ENCODE measurements at regions not wholly inside any gene's neighbourhood (a gene's known extent, or its start where the extent isn't known, plus 50 kb on each side); places are given as distances from the start of the nearest gene placed in this dataset.

DNA sequence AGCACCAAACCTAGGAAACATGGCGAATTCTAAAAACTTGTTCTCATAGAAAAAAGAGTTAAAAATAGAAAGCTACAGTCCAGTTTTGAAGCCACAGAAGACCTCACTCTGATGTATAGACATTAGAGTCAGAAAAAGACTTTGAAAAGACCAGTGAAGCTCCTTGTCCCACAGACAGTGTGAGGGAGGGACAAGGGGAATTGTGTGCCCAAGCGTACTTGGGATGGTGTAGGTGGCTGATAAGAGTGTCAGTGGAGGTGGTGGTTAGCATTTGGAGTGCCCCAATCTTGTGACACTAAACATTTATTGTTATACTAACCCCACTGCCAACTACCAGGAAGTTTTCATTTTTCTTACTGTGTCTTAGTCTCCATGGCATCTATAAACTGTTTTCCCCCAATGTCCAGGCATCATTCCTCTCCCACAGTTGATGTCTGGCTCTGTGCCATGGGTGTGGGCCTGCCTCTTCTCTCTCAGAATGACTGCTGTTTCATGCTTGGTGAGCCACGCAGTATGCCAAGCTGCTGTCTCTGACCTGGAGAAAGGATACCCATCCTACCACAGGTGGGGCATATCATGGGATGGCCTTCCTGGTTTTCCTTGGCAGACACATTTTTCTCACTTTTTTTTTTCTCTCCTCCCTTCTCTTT is 161.4 kb downstream of the RPIA start:
- TF ChIP-seq, protein P1, sequence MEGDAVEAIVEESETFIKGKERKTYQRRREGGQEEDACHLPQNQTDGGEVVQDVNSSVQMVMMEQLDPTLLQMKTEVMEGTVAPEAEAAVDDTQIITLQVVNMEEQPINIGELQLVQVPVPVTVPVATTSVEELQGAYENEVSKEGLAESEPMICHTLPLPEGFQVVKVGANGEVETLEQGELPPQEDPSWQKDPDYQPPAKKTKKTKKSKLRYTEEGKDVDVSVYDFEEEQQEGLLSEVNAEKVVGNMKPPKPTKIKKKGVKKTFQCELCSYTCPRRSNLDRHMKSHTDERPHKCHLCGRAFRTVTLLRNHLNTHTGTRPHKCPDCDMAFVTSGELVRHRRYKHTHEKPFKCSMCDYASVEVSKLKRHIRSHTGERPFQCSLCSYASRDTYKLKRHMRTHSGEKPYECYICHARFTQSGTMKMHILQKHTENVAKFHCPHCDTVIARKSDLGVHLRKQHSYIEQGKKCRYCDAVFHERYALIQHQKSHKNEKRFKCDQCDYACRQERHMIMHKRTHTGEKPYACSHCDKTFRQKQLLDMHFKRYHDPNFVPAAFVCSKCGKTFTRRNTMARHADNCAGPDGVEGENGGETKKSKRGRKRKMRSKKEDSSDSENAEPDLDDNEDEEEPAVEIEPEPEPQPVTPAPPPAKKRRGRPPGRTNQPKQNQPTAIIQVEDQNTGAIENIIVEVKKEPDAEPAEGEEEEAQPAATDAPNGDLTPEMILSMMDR (IDR thresholded peaks at IDR 0.05; ENCODE audit: insufficient read depth, low read depth, low read length, missing control alignments) = no peak
- no peak overlapping the region for H3K4me3 ChIP-seq (ENCODE audit: low read length)
- DNase-seq (ENCODE audit: low read depth) = no peak

DNA sequence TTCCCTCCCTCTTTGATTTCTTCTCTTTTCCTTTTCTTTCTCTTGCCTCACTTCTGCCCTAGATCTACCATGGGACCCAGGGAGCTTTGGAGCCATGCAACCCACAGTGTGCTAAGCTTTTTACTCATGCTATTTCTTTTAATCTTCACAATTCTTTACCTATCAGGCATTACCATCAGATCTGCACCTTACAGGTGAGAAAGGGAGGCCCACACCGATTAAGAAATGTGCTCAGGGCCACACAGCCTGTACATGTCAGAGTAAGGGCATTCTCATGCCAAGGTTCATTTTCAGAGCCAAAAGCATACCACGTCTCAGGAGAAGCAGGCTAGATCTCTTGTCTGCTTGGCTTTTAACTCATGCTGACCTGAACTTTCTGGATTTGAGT is 161.9 kb downstream of the RPIA start:
- H3K4me3 ChIP-seq (ENCODE audit: low read length) = no peak overlapping the region
- TF ChIP-seq, protein P1 (IDR thresholded peaks at IDR 0.05; ENCODE audit: insufficient read depth, low read depth, low read length, missing control alignments) = no peak
- DNase-seq (ENCODE audit: low read depth) = no peak

DNA sequence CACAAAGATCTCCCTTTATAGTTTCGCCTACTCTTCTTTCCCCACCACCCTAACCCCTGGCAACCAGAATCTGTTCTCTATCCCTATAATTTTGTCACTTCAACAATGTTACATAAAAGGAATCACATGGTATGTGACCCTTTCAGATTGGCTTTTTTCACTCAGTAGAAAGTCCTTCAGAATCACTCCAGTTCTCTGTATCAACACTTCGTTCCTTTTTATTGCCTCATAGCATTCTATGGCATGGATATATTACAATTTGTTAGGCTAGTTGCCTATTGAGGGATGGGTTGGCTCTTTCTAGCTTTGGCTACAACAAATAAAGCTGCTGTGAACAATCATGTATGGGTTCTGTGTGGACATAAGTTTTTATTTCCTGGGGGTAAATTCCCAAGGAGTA is 163.1 kb downstream of the RPIA start:
- TF ChIP-seq, protein P1 (IDR thresholded peaks at IDR 0.05; ENCODE audit: insufficient read depth, low read depth, low read length, missing control alignments) = no peak
- no peak overlapping the region for H3K4me3 ChIP-seq (ENCODE audit: low read length)
- no peak for DNase-seq (ENCODE audit: low read depth)

DNA sequence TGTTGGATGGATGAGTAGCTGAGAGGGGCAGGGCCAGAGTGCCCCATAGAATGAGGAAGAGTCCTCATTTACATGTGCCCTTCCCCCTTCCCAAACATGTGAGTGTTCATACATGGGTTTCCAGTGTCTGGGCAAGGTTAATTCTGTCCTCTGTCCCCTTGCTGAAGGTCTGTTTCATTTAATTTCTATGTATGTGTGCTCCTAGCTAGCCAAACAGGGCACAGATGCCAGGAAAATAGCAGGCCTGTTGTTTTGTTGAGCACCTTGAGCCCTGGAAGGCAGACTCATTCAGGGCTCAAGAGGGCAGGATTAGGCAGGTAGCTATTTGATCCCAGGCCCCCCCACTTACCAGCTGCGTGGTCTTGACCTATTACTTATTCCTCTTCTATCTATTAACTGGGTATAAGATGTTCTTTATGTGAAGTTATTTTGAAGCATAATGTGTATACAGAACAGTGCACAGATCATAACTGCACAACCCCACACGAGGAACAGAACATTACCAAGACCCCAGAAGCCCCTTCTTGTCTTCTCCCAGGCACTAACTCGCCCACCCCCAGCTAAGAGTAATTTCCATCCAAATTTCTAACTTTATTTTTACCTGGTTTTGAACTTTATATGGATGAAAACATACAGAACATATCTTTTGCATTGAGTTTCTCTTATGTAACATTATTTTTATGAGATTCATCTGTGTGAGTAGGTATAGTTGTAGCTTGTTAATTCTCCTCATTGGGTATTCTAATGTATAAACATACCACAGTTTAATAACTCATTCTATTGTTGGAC is 164.3 kb downstream of the RPIA start:
- no peak for DNase-seq (ENCODE audit: low read depth)
- no peak overlapping the region for H3K4me3 ChIP-seq (ENCODE audit: low read length)
- TF ChIP-seq, protein P1 (IDR thresholded peaks at IDR 0.05; ENCODE audit: insufficient read depth, low read depth, low read length, missing control alignments) = no peak

DNA sequence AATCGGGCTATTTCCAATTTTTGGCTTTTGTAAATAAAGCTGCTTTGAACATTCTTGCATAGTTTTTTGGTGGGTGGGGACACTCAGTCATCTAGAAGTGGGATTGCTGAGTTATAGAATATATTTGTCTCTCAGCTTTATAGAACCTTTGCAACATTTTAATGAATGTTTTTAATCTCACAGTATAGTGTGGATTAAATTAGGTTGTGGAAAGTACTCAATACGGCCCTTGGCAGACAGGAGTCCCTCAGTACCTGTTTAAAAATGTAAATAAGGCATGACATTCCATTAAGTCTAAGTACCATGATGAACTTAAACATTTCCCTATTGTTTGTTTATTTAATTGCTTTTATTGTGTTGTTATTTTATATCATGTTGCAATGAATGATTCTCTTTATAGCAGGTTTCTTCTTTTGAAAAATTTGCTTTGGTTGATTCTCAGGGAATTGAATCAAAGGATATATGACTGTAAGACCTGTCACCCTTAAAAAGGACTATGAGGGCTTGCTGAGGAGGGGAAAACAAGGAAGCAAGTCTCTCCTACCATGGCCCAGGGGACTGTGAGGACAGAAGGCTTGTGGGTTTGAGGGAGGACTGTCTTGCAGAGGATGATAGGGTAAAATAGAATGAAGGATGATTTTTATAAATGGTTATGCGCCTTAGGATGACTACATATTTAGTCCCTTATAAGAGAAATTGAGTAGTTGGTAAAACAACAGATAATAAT is 165.1 kb downstream of the RPIA start:
- TF ChIP-seq, protein P1 (IDR thresholded peaks at IDR 0.05; ENCODE audit: insufficient read depth, low read depth, low read length, missing control alignments) = no peak
- H3K4me3 ChIP-seq (ENCODE audit: low read length) = no peak overlapping the region
- no peak for DNase-seq (ENCODE audit: low read depth)

DNA sequence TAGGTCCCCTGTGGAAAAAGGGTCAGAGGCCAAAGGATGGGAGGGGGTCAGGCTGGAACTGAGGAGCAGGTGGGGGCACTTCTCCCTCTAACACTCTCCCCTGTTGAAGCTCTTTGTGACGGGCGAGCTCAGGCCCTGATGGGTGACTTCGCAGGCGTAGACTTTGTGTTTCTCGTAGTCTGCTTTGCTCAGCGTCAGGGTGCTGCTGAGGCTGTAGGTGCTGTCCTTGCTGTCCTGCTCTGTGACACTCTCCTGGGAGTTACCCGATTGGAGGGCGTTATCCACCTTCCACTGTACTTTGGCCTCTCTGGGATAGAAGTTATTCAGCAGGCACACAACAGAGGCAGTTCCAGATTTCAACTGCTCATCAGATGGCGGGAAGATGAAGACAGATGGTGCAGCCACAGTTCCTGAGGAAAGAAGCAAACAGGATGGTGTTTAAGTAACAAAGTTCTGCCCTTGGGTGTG is 165.8 kb downstream of the RPIA start:
- no peak for DNase-seq (ENCODE audit: low read depth)
- H3K4me3 ChIP-seq (ENCODE audit: low read length) = no peak overlapping the region
- TF ChIP-seq, protein P1 (IDR thresholded peaks at IDR 0.05; ENCODE audit: insufficient read depth, low read depth, low read length, missing control alignments) = no peak
